A673 (cell line): ENCODE measurements at regions not wholly inside any gene's neighbourhood (a gene's known extent, or its start where the extent isn't known, plus 50 kb on each side); places are given as distances from the start of the nearest gene placed in this dataset.

Experiments used
- EZH2 ChIP-seq: fragments of 200-600 bp; sonication (generic); IDR thresholded peaks from 2 replicates; pipeline ENCODE4 v1.6.1; 2017; ENCODE audit warnings: borderline replicate concordance, low read depth, mild to moderate bottlenecking, mixed read lengths, antibody characterized with exemption, low read length; ENCODE audit not compliant: poor library complexity, severe bottlenecking
- TF ChIP-seq, protein P1 (sequence below): fragments of 300-800, 200-600 bp; sonication (generic); conservative IDR thresholded peaks from 2 replicates; pipeline ENCODE4 v1.5.1; 2017; ENCODE audit warnings: low read depth, mild to moderate bottlenecking, antibody characterized with exemption, low read length, moderate library complexity, mixed read lengths

DNA sequence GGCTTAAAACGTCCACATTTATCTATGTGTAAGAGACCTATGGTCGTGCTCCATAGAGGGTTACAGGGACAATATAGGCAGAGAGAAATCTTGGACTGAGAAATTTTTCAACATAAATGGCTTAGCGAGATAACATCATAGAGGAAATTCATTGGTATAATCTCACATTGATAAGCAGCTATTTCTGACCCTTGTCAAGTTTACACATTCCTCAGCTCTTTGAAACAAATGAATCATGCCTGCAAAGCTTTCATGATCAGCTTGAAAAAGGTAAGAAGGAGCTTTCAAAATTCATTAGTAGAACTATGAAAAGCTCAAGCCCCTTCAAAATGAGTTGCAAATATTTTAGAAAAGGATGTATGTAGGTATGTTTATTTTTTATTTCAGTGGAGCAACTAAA is 478.8 kb downstream of the NEBL start:
- TF ChIP-seq, protein P1, sequence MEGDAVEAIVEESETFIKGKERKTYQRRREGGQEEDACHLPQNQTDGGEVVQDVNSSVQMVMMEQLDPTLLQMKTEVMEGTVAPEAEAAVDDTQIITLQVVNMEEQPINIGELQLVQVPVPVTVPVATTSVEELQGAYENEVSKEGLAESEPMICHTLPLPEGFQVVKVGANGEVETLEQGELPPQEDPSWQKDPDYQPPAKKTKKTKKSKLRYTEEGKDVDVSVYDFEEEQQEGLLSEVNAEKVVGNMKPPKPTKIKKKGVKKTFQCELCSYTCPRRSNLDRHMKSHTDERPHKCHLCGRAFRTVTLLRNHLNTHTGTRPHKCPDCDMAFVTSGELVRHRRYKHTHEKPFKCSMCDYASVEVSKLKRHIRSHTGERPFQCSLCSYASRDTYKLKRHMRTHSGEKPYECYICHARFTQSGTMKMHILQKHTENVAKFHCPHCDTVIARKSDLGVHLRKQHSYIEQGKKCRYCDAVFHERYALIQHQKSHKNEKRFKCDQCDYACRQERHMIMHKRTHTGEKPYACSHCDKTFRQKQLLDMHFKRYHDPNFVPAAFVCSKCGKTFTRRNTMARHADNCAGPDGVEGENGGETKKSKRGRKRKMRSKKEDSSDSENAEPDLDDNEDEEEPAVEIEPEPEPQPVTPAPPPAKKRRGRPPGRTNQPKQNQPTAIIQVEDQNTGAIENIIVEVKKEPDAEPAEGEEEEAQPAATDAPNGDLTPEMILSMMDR, result no peak
- TF ChIP-seq EZH2, result no peak
